ENCODE measurements at regions not wholly inside any gene's neighbourhood (a gene's known extent, or its start where the extent isn't known, plus 50 kb on each side); places are given as distances from the start of the nearest gene placed in this dataset.

GRCh38 chr17:34825884-34826283 lies 135.4 kb downstream of the CCT6B start:
- DNase-seq (ENCODE audit: low read depth in 2 of 2) = no peak

GRCh38 chr17:34825102-34825501 lies 136.2 kb downstream of the CCT6B start:
- DNase-seq (ENCODE audit: low read depth in 2 of 2) = no peak

- no peak for DNase-seq (ENCODE audit: low read depth in 2 of 2)
Measured at GRCh38 chr17:34823023-34823422, 138.2 kb downstream of the CCT6B start.

GRCh38 chr17:34822007-34822739 lies 139.1 kb downstream of the CCT6B start:
- no peak for DNase-seq (ENCODE audit: low read depth in 2 of 2)

- no peak for DNase-seq (ENCODE audit: low read depth in 2 of 2)
Measured at GRCh38 chr17:34820922-34821321, 140.3 kb downstream of the CCT6B start.

- no peak for DNase-seq (ENCODE audit: low read depth in 2 of 2)
Measured at GRCh38 chr17:34820248-34820801, 140.9 kb downstream of the CCT6B start.

GRCh38 chr17:34817252-34818035 lies 143.8 kb downstream of the CCT6B start:
- no peak for DNase-seq (ENCODE audit: low read depth in 2 of 2)

- DNase-seq (ENCODE audit: low read depth in 2 of 2) = no peak
Measured at GRCh38 chr17:34816848-34817247, 144.4 kb downstream of the CCT6B start.

- no peak for DNase-seq (ENCODE audit: low read depth in 2 of 2)
Measured at GRCh38 chr17:34813290-34813689, 148.0 kb downstream of the CCT6B start.

GRCh38 chr17:34811561-34811960 lies 149.7 kb downstream of the CCT6B start:
- no peak for DNase-seq (ENCODE audit: low read depth in 2 of 2)

GRCh38 chr17:34800661-34801060 lies 160.6 kb downstream of the CCT6B start:
- no peak for DNase-seq (ENCODE audit: low read depth in 2 of 2)

- DNase-seq (ENCODE audit: low read depth in 2 of 2) = no peak
Measured at GRCh38 chr17:34799751-34800150, 161.5 kb downstream of the CCT6B start.

- DNase-seq (ENCODE audit: low read depth in 2 of 2) = no peak
Measured at GRCh38 chr17:34798581-34798980, 162.7 kb downstream of the CCT6B start.

- peak in 1 of 2 experiments; percentile 6 for DNase-seq (ENCODE audit: low read depth in 2 of 2)
Measured at GRCh38 chr17:34797720-34798119, 163.5 kb downstream of the CCT6B start.

GRCh38 chr17:34793231-34793908 lies 167.9 kb downstream of the CCT6B start:
- DNase-seq (ENCODE audit: low read depth in 2 of 2) = no peak

GRCh38 chr17:34788696-34789095 lies 172.6 kb downstream of the CCT6B start:
- DNase-seq (ENCODE audit: low read depth in 2 of 2) = no peak

GRCh38 chr17:34784526-34784925 lies 176.7 kb downstream of the CCT6B start:
- DNase-seq (ENCODE audit: low read depth in 2 of 2) = no peak

- DNase-seq (ENCODE audit: low read depth in 2 of 2) = no peak
Measured at GRCh38 chr17:34782271-34782670, 179.0 kb downstream of the CCT6B start.

- no peak for DNase-seq (ENCODE audit: low read depth in 2 of 2)
Measured at GRCh38 chr17:34781571-34782108, 179.6 kb downstream of the CCT6B start.

GRCh38 chr17:34781071-34781470 lies 180.2 kb downstream of the CCT6B start:
- no peak for DNase-seq (ENCODE audit: low read depth in 2 of 2)

GRCh38 chr17:34780438-34780837 lies 180.8 kb downstream of the CCT6B start:
- no peak for DNase-seq (ENCODE audit: low read depth in 2 of 2)

Measured in stimulated activated CD4-positive, alpha-beta T cell treated with anti-CD3 and anti-CD28 coated beads, Interleukin-12 subunit alpha, Interleukin-12 subunit beta, amount 100 ng/mL, for 24 hours (primary cell).